CD14-positive monocyte (primary cell): ENCODE measurements at regions not wholly inside any gene's neighbourhood (a gene's known extent, or its start where the extent isn't known, plus 50 kb on each side); places are given as distances from the start of the nearest gene placed in this dataset.

Experiments
- DNase-seq, 3 donors: peaks; one replicate each; pipeline ENCODE4 v3.0.0-alpha.2; 2011 to 2022
- H2AFZ ChIP-seq: 2 replicates; pipeline ENCODE4 v1.6.0; 2012; ENCODE audit warnings: mild to moderate bottlenecking, low read depth, low read length, inconsistent platforms; ENCODE audit not compliant: insufficient read depth, poor library complexity, severe bottlenecking
- H3K27ac ChIP-seq, 2 donors: 1 replicate in 1 of 2; 2 replicates in 1 of 2; pipeline ENCODE4 v1.5.1; 2012 to 2013; ENCODE audit warnings: low read length in 2 of 2, control low read depth in 1 of 2, inconsistent platforms in 1 of 2, low read depth in 1 of 2, mild to moderate bottlenecking in 1 of 2
- H3K27me3 ChIP-seq, 2 donors: one replicate each; pipeline versions ENCODE4 v1.6.0 to v1.6.1; 2011 to 2013; ENCODE audit warnings: low read length in 2 of 2; ENCODE audit not compliant: control insufficient read depth in 2 of 2, insufficient read depth in 2 of 2
- H3K36me3 ChIP-seq, 2 donors: replicated peaks in 1 of 2; 1 replicate in 1 of 2; 2 replicates in 1 of 2; pipeline versions ENCODE4 v1.5.1 to v1.6.1; 2012 to 2013; ENCODE audit warnings: low read length in 2 of 2, control low read depth in 1 of 2, inconsistent platforms in 1 of 2, mild to moderate bottlenecking in 1 of 2; ENCODE audit not compliant: insufficient read depth in 2 of 2, control insufficient read depth in 1 of 2
- H3K4me1 ChIP-seq, 2 donors: 1 replicate in 1 of 2; 2 replicates in 1 of 2; pipeline versions ENCODE4 v1.5.1 to v1.6.1; 2012 to 2013; ENCODE audit warnings: low read length in 2 of 2, control low read depth in 1 of 2, inconsistent platforms in 1 of 2, mild to moderate bottlenecking in 1 of 2, moderate library complexity in 1 of 2; ENCODE audit not compliant: insufficient read depth in 2 of 2, control insufficient read depth in 1 of 2
- H3K4me2 ChIP-seq: replicated peaks from 2 replicates; pipeline ENCODE3; 2012; ENCODE audit warnings: low read length, moderate library complexity, mild to moderate bottlenecking; ENCODE audit not compliant: poor library complexity, severe bottlenecking; ENCODE audit errors: extremely low read depth
- H3K4me3 ChIP-seq, 3 experiments: fragments of 200-600 bp in 1 of 3; sonication (generic) in 1 of 3; replicated peaks in 1 of 3; 1 replicate in 2 of 3; 2 replicates in 1 of 3; pipeline ENCODE4 v1.5.1; 2011 to 2013; ENCODE audit warnings: low read length in 3 of 3, mild to moderate bottlenecking in 3 of 3, control low read depth in 2 of 3, low read depth in 2 of 3, inconsistent platforms in 1 of 3, moderate library complexity in 1 of 3
- H3K79me2 ChIP-seq: 2 replicates; pipeline ENCODE4 v1.6.0; 2012; ENCODE audit warnings: mild to moderate bottlenecking, control low read depth, inconsistent platforms, low read length, moderate library complexity; ENCODE audit not compliant: insufficient read depth
- H3K9ac ChIP-seq: 2 replicates; pipeline ENCODE4 v1.6.0; 2017; ENCODE audit warnings: low read length, mild to moderate bottlenecking; ENCODE audit not compliant: insufficient read depth, poor library complexity, severe bottlenecking
- H3K9me3 ChIP-seq, 2 donors: replicated peaks in 1 of 2; 1 replicate in 1 of 2; 2 replicates in 1 of 2; pipeline versions ENCODE4 v1.5.1 to v1.6.1; 2012 to 2013; ENCODE audit warnings: low read length in 2 of 2, control low read depth in 1 of 2; ENCODE audit not compliant: control insufficient read depth in 1 of 2, insufficient read depth in 1 of 2
- H4K20me1 ChIP-seq: 2 replicates; pipeline ENCODE4 v1.6.0; 2012; ENCODE audit warnings: mild to moderate bottlenecking, low read length, control low read depth, moderate library complexity; ENCODE audit not compliant: insufficient read depth
- H3K27ac Mint-ChIP-seq, 7 donors: one replicate each; pipeline ENCODE4 v1.8.0; 2020; ENCODE audit warnings: mild to moderate bottlenecking in 7 of 7, mixed read lengths in 7 of 7, moderate library complexity in 6 of 7, inconsistent platforms in 2 of 7
- H3K27me3 Mint-ChIP-seq, 3 donors: one replicate each; pipeline ENCODE4 v1.8.0; 2021 to 2022; ENCODE audit warnings: low read depth in 3 of 3, mild to moderate bottlenecking in 3 of 3, mixed read lengths in 3 of 3, moderate library complexity in 3 of 3, inconsistent platforms in 1 of 3
- H3K36me3 Mint-ChIP-seq, 2 donors: one replicate each; pipeline ENCODE4 v1.8.0; 2020; ENCODE audit warnings: mixed read lengths in 2 of 2, inconsistent platforms in 1 of 2, mild to moderate bottlenecking in 1 of 2
- H3K4me1 Mint-ChIP-seq: one replicate; pipeline ENCODE4 v1.8.0; 2020; ENCODE audit warnings: mild to moderate bottlenecking, mixed read lengths
- H3K4me3 Mint-ChIP-seq, 2 donors: one replicate each; pipeline ENCODE4 v1.8.0; 2020; ENCODE audit warnings: mild to moderate bottlenecking in 2 of 2, mixed read lengths in 2 of 2, moderate library complexity in 1 of 2
- H3K9me3 Mint-ChIP-seq, 7 donors: one replicate each; pipeline ENCODE4 v1.8.0; 2020 to 2022; ENCODE audit warnings: mixed read lengths in 7 of 7, mild to moderate bottlenecking in 6 of 7, moderate library complexity in 6 of 7, inconsistent platforms in 2 of 7
- WGBS: methylation state at CpG from one replicate; pipeline ENCODE4 v1.1.5; 2013; ENCODE audit warnings: missing lambda C conversion rate; ENCODE audit not compliant: insufficient coverage; 5-methylcytosine and 5-hydroxymethylcytosine counted together
- intact Hi-C, 2 donors: fragments of 100-400 bp; cut with micrococcal nuclease; formaldehyde crosslinking; loops; one replicate each; pipeline versions ENCODE4 v1.15.0 to v1.15.1; 2023
- TF ChIP-seq, protein P1 (sequence below): fragments of 200-600 bp; IDR thresholded peaks from one replicate; pipeline ENCODE4 v1.8.0; 2022; ENCODE audit warnings: antibody characterized with exemption, mild to moderate bottlenecking

DNA sequence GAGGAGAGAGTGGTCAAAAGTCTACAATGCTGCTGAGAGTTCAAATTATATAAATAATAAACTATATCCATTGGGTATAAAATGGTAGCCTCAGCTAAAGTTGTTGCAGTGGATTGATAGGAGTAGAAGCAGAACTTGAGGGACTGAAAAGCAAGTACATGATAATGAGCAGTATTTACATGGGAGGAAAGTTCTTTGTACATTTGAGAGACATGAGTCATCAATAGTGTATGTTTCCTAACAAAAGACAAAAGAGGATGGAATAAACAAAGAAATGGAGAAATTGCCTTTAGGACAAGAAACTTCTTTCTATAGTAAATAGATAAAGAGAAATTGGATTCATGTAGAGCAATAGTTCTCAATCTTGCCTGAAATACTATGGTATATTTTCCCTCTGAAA lies 110.0 kb upstream of the PLSCR5 start:
- H3K27ac Mint-ChIP-seq, result no peak overlapping the region
- no peaks in the 10 kb centered on the region for H3K4me1 ChIP-seq
- H3K27me3 Mint-ChIP-seq, result peaks cover 0 to 1% (median 0%) of the 10 kb centered on the region in 3 donors
- no peaks in the 10 kb centered on the region for H3K27me3 ChIP-seq
- no peaks in the 10 kb centered on the region for H3K36me3 ChIP-seq
- no peak overlapping the region for H3K27ac ChIP-seq
- no peak overlapping the region for H2AFZ ChIP-seq
- H3K9me3 Mint-ChIP-seq, result peaks cover 0 to 2% (median 0%) of the 10 kb centered on the region in 7 donors
- H3K9ac ChIP-seq, result no peak overlapping the region
- intact Hi-C loops, result no loop called here
- no peaks in the 10 kb centered on the region for H3K36me3 Mint-ChIP-seq
- TF ChIP-seq, protein P1, sequence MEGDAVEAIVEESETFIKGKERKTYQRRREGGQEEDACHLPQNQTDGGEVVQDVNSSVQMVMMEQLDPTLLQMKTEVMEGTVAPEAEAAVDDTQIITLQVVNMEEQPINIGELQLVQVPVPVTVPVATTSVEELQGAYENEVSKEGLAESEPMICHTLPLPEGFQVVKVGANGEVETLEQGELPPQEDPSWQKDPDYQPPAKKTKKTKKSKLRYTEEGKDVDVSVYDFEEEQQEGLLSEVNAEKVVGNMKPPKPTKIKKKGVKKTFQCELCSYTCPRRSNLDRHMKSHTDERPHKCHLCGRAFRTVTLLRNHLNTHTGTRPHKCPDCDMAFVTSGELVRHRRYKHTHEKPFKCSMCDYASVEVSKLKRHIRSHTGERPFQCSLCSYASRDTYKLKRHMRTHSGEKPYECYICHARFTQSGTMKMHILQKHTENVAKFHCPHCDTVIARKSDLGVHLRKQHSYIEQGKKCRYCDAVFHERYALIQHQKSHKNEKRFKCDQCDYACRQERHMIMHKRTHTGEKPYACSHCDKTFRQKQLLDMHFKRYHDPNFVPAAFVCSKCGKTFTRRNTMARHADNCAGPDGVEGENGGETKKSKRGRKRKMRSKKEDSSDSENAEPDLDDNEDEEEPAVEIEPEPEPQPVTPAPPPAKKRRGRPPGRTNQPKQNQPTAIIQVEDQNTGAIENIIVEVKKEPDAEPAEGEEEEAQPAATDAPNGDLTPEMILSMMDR, result no peak
- H4K20me1 ChIP-seq, result no peaks in the 10 kb centered on the region
- H3K4me3 Mint-ChIP-seq, result no peak overlapping the region
- no peak overlapping the region for H3K4me2 ChIP-seq
- no peaks in the 10 kb centered on the region for H3K79me2 ChIP-seq
- no peaks in the 10 kb centered on the region for H3K9me3 ChIP-seq
- no peak for DNase-seq
- H3K4me1 Mint-ChIP-seq, result no peaks in the 10 kb centered on the region
- no peak overlapping the region for H3K4me3 ChIP-seq

- H3K36me3 ChIP-seq, result no peaks in the 10 kb centered on the region
- H3K36me3 Mint-ChIP-seq, result no peaks in the 10 kb centered on the region
- no peaks in the 10 kb centered on the region for H3K9me3 ChIP-seq
- no peak overlapping the region for H3K4me3 ChIP-seq
- H3K27me3 Mint-ChIP-seq, result peaks cover 0 to 1% (median 0%) of the 10 kb centered on the region in 3 donors
- DNase-seq, result no peak
- no peaks in the 10 kb centered on the region for H4K20me1 ChIP-seq
- H3K4me1 ChIP-seq, result no peaks in the 10 kb centered on the region
- no peak overlapping the region for H3K9ac ChIP-seq
- intact Hi-C loops, result no loop called here
- H3K4me1 Mint-ChIP-seq, result no peaks in the 10 kb centered on the region
- no peaks in the 10 kb centered on the region for H3K27me3 ChIP-seq
- no peak overlapping the region for H3K4me2 ChIP-seq
- H3K27ac ChIP-seq, result no peak overlapping the region
- peaks cover 0 to under 1% (median 0%) of the 10 kb centered on the region in 7 donors for H3K9me3 Mint-ChIP-seq
- WGBS, result no CpG with 5 or more reads among the region's 3 CpGs
- H3K27ac Mint-ChIP-seq, result no peak overlapping the region
- no peaks in the 10 kb centered on the region for H3K79me2 ChIP-seq
- no peak overlapping the region for H3K4me3 Mint-ChIP-seq
- TF ChIP-seq, protein P1, result no peak
- no peak overlapping the region for H2AFZ ChIP-seq
These were observed 107.7 kb upstream of the PLSCR5 start for GRCh38 chr3:146712806-146713205.
